GM12875 (cell line): ENCODE measurements at regions not wholly inside any gene's neighbourhood (a gene's known extent, or its start where the extent isn't known, plus 50 kb on each side); places are given as distances from the start of the nearest gene placed in this dataset.
"Not testable (repeated sequence)": the region's sequence is repeated elsewhere in the genome, so short reads cannot be mapped to it uniquely, and the experiment has no call there.

Experiments
- H3K4me3 ChIP-seq: one replicate; pipeline ENCODE4 v1.5.1; 2011; ENCODE audit warnings: low read depth, low read length, control low read depth
- TF ChIP-seq, protein P1 (sequence below): IDR thresholded peaks from 2 replicates; pipeline ENCODE4 v1.5.1; 2011; ENCODE audit warnings: low read depth, mild to moderate bottlenecking, control low read depth, inconsistent platforms, low read length, moderate library complexity, borderline replicate concordance; ENCODE audit not compliant: insufficient read depth

DNA sequence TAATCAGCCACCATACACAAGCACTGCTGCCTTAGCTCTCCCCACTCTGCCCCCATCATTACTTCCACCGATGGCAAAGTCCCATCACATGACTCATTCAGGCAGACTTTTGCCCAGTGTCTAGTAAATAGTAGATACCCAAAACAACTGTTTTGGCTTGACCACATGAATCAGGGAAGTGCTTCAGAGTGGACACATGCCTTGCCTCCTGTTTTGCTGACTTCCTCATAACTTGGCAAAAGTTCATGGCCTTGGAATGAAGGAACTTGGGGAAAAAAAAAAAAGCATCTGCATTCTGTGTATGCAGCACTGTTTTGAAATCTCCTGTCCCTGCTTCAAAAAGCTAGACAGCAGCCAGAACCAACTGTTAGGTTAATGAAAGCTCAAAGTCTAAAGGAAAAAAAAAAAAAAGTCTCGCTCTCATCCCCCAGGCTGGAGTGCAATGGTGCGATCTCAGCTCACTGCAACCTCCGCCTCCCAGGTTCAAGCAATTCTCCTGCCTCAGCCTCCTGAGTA lies 335.3 kb downstream of the FAM181B start:
- TF ChIP-seq, protein P1, sequence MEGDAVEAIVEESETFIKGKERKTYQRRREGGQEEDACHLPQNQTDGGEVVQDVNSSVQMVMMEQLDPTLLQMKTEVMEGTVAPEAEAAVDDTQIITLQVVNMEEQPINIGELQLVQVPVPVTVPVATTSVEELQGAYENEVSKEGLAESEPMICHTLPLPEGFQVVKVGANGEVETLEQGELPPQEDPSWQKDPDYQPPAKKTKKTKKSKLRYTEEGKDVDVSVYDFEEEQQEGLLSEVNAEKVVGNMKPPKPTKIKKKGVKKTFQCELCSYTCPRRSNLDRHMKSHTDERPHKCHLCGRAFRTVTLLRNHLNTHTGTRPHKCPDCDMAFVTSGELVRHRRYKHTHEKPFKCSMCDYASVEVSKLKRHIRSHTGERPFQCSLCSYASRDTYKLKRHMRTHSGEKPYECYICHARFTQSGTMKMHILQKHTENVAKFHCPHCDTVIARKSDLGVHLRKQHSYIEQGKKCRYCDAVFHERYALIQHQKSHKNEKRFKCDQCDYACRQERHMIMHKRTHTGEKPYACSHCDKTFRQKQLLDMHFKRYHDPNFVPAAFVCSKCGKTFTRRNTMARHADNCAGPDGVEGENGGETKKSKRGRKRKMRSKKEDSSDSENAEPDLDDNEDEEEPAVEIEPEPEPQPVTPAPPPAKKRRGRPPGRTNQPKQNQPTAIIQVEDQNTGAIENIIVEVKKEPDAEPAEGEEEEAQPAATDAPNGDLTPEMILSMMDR: no peak
- H3K4me3 ChIP-seq: no peak overlapping the region

DNA sequence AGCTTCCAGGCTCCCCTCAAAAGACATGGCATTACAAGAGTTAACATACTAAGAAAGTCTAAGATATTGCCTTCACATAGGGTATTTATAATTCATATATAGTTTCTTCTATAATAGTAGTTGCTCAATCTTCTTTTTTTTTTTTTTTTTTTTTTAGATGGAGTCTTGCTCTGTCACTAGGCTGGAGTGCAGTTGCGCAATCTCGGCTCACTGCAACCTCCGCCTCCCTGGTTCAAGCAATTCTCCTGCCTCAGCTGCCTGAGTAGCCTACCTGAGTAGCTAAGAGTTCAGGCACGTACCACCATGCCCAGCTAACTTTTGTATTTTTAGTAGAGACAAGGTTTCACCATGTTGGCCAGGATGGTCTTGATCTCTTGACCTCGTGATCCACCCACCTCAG lies 337.0 kb downstream of the FAM181B start:
- H3K4me3 ChIP-seq: not testable (repeated sequence)

DNA sequence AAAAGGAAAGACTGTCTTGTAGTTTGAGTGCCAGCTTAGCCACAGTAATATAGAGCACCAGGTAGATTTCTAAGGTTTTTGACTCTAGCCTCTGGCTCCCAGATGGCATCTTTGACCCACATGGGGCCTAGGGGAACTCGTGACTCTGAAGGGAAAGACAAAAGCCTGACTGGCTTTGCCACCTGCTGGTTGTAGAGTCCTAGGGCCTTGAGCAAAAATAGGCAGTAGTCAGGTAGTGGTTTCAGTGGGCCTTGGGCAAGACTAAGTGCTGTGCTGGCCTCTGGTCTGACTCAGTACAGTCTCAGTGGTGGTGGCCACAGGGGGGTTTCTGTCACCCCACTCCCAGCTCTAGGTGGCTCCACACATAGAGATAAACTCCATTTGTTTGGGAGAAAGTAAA lies 349.4 kb downstream of the FAM181B start:
- no peak overlapping the region for H3K4me3 ChIP-seq
- TF ChIP-seq, protein P1: no peak

DNA sequence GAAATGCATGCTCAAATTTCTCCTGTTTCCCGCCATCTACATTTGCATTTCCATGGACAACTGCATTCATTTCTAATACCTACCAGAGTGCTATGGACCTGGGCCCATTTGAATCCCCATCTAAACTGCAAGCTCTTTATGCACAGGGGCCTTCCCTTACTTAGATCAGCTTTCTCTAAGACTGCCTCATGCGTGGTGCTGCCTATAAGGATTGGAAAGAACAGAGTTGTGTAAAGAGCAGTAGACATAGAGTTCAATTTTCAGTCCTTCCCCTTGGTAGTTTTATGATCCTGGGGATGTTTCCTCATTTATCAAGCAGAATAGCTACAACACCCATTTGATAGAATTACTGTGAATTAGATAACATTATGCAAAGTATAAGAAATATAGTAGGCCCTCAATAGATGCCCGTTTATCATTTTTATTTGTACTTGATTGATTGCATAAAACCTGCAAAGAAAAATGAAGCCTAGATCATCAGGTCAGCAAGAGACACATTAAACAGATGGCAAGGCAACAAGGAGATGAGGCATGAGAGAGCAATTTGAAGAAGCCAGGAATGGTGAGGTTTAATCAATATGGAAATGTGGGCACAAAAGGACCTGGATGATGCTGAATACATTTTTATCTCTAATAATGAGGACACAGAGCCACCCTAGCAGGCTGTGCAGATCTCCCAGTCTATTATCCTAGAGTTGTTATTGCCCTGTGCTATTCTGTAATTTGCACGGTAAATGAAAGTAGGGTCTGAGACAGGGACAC lies 359.7 kb downstream of the FAM181B start:
- TF ChIP-seq, protein P1: no peak
- H3K4me3 ChIP-seq: no peak overlapping the region

DNA sequence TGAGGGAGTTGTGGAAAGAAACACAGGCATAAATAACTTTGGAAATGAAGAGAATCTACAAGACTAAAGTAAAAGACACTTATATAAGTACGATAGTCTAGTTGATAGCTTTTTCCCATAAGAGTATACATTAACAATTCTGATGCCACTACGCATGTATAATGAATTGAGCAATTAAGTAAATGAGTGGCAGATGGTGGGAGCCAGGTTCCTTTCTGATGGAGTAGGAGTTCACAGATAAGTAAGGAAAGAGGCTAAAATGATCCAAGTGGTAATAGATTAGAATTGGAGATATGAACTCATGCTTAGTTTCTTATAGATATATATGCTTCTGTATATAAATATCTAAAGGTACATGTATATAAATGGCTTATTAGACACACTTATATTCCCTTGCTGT lies 368.3 kb downstream of the FAM181B start:
- no peak overlapping the region for H3K4me3 ChIP-seq
- TF ChIP-seq, protein P1: no peak

DNA sequence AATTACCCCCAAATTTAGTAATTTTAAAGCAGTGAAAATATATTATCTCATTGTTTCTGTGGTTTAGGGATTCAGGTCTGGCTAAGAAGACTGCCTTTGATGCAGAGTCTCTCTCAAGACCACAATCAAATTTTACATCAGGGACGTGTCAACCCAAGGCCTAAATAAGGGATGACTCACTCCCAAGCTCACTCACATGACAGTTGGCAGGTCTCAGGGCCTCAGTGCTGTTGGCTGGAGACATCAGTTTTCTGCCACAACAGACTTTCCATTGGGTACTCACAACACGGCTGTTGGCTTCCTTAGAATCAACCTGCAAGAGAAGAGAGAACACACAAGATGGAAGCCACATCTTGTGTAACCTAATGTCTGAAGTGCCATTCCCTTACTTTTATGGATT lies 377.3 kb downstream of the FAM181B start:
- TF ChIP-seq, protein P1: no peak
- no peak overlapping the region for H3K4me3 ChIP-seq

DNA sequence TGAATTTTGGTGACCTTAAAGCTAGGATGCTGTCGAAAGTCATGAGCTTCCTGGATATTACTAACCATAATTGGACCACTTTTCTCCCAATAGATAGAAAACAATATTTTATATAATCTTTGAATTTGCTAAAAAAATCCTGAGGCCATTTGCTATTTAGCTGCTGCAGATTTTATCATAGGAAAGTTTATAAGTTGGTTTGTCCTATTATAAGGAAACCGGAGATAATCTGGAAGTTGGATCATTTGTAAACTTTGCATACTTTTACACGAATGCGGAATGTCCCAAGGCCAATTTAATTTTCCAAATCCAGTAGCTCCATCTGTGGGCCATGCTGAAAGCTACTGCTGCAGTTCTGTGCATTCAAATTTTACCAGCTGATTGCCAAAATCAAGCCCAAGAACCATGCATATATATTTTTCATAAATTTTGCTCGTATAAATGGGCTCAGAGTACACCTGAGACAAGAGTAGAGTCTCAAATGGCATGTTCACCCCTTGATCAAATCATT lies 378.3 kb downstream of the FAM181B start:
- TF ChIP-seq, protein P1: no peak

DNA sequence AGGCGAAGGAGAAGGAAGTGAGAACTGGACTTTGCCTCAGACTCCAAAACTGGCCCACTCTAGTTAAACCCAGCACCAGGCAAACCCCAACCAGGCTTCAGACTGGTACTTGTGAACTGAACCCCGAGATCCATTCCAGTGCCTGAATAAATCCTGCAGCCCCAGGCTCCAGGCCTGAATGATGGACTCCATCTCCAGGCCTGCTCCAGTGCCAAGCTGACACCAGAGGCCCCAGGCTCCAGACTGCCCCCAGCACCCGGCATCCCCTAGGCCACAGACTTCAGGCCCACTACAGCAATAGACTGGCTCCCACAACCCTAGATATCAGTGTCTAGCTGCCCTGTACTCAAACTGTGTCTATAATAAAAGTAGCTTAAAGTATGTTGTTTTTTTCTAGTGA lies 406.8 kb downstream of the FAM181B start:
- no peak overlapping the region for H3K4me3 ChIP-seq
- TF ChIP-seq, protein P1: no peak

More for the DNA sequence above, 378.3 kb downstream of the FAM181B start:
- H3K4me3 ChIP-seq: no peak overlapping the region
